Ovary (tissue), 7 donors: ENCODE measurements at regions not wholly inside any gene's neighbourhood (a gene's known extent, or its start where the extent isn't known, plus 50 kb on each side); places are given as distances from the start of the nearest gene placed in this dataset.

Experiments
- DNase-seq, 5 donors: peaks; one replicate each; pipeline ENCODE4 v3.0.0-alpha.2; 2019 to 2020
- H3K27ac ChIP-seq, 2 donors: fragments of 200-600 bp; one replicate each; pipeline versions ENCODE4 v1.5.1 to v1.8.0; 2019 to 2022
- H3K27me3 ChIP-seq: fragments of 200-600 bp; one replicate; pipeline ENCODE4 v1.8.0; 2022
- H3K36me3 ChIP-seq: fragments of 200-600 bp; sonication (generic); one replicate; pipeline ENCODE4 v1.5.1; 2019
- H3K4me1 ChIP-seq: one replicate; pipeline ENCODE4 v1.8.1; 2013; ENCODE audit warnings: mild to moderate bottlenecking, moderate library complexity; ENCODE audit not compliant: insufficient read depth
- H3K4me3 ChIP-seq: fragments of 200-600 bp; sonication (generic); one replicate; pipeline ENCODE4 v1.5.1; 2017
- H3K9me3 ChIP-seq, 2 donors: fragments of 200-600 bp in 1 of 2; sonication (generic) in 1 of 2; one replicate each; pipeline versions ENCODE4 v1.5.1 to v1.8.1; 2013 to 2019; ENCODE audit warnings: mild to moderate bottlenecking in 1 of 2, moderate library complexity in 1 of 2
- EP300 ChIP-seq: sonication (generic); formaldehyde crosslinking; IDR thresholded peaks from one replicate; pipeline ENCODE4 v1.6.1; 2017; ENCODE audit warnings: antibody characterized with exemption
- POLR2A ChIP-seq: fragments of 450-650 bp; IDR thresholded peaks from one replicate; pipeline ENCODE4 v1.6.1; 2017; ENCODE audit warnings: antibody characterized with exemption, mild to moderate bottlenecking, moderate library complexity
- WGBS, 3 donors: extraction: QIAGEN DNeasy Blood & Tissue Kit in 1 of 3; methylation state at CpG; one replicate each; pipeline versions ENCODE4 v1.1.5 to v1.1.7; 2013 to 2017; 5-methylcytosine and 5-hydroxymethylcytosine counted together
- intact Hi-C, 4 donors: fragments of 100-400 bp; cut with DNase I; formaldehyde crosslinking; loops; one replicate each; pipeline versions ENCODE4 v1.11.0 to v1.15.1; 2022 to 2023
- TF ChIP-seq, protein P1 (sequence below), 3 donors: fragments of 450-650 bp in 2 of 3; fragments of 200-600 bp in 1 of 3; IDR thresholded peaks; one replicate each; pipeline versions ENCODE4 v1.5.1 to v1.8.0; 2016 to 2022; ENCODE audit warnings: antibody characterized with exemption in 3 of 3, mild to moderate bottlenecking in 1 of 3
- donor health status: DM: no; HTN: no; CAD: no; lungs with moderate emphysema.
- donor health status: DM: no; HTN: no; CAD: no.
- donor health status: Bipolar disorder and iron deficiency.
- donor health status: DM: no; HTN: no; CAD: no.
- donor health status: DM: yes; HTN: yes; CAD: no.

DNA sequence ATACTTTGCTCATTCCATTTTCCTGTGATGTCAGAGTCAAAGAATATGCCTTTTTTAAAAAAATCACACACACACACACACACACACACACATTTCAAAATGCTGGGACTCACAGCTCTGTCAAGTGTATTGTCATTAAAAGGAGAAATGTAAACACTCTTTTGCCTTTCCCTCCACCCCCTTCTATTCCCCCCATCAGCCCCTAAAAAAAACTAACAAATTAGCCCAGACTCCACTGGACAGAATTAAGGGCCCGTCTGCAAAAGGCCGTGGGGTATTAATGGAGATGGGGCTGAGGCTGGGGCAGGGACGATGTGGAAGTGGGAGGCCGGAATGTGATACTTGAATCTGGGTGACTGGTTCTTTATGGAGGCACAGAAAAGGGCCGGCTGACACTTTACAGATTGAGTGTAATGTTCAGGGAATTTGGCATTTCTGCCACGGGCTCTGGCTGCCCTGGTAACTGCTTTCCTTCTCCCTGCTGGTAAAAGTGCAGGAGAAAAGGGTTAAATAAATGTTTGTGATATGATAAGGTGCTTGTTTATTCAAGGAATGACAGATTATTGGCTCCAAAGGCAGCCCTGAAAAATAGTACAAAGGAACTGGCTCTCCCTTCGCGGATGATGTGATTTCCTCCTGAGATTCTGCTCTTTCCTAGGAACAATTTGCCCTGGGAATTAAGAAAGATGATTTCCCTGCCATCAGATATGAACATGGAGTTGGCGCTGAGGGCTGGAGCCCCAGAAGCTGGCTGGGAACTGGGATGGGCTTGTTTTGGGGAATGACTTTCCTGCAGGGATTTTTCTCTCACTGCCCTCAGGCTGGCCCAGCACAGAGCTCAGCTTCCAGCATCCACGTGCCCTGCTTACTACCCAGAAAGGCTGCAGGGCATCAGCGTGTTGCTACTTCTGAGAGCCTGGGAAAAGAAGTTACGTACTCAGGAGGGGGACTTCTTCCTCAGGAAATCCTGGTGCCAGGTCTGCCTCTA is 52.8 kb upstream of the CTAGE1 start:
- DNase-seq = no peak
- no peaks in the 10 kb centered on the region for H3K36me3 ChIP-seq
- peak overlapping the region; percentile 16 to 57 for H3K27ac ChIP-seq
- no peaks in the 10 kb centered on the region for H3K9me3 ChIP-seq
- TF ChIP-seq, protein P1, sequence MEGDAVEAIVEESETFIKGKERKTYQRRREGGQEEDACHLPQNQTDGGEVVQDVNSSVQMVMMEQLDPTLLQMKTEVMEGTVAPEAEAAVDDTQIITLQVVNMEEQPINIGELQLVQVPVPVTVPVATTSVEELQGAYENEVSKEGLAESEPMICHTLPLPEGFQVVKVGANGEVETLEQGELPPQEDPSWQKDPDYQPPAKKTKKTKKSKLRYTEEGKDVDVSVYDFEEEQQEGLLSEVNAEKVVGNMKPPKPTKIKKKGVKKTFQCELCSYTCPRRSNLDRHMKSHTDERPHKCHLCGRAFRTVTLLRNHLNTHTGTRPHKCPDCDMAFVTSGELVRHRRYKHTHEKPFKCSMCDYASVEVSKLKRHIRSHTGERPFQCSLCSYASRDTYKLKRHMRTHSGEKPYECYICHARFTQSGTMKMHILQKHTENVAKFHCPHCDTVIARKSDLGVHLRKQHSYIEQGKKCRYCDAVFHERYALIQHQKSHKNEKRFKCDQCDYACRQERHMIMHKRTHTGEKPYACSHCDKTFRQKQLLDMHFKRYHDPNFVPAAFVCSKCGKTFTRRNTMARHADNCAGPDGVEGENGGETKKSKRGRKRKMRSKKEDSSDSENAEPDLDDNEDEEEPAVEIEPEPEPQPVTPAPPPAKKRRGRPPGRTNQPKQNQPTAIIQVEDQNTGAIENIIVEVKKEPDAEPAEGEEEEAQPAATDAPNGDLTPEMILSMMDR (IDR thresholded peaks at IDR 0.05) = no peak
- intact Hi-C loops = no loop called here
- no peaks in the 10 kb centered on the region for H3K27me3 ChIP-seq
- 18 to 21% (median 19%) methylated on average over 12 of the region's 12 CpGs for WGBS, 3 donors
- peaks cover 34% of the 10 kb centered on the region for H3K4me1 ChIP-seq
- no peak overlapping the region for H3K4me3 ChIP-seq

DNA sequence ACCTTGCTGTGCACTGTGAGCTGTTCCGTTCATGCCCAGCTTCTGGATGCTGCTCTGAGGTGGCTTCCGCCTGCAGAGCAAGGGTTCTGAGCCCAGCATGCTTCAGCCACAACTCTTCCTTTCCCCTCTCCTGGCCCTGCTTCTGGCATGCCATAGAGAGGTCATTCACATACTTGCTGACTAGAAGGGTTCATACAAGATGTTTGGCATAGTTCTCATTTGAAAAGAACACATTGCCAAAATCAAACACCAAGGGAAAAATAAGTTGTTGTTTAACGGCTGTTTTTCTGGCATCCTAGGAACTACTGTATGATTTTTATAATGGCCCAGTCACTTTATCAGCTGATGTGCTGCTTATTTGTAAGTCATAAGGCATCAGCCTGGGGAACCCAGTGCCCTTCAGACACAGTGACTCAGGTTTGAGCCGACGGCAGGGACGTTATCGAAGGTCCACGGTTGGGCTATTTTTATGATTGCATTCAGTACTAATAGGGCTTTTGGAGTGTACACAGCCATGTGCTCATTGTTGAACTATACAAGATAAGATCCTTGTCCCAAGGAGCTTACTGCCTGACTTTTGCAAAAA is 53.9 kb upstream of the CTAGE1 start:
- H3K4me1 ChIP-seq = peaks cover 29% of the 10 kb centered on the region
- H3K4me3 ChIP-seq = no peak overlapping the region
- no peaks in the 10 kb centered on the region for H3K36me3 ChIP-seq
- intact Hi-C loops = no loop called here
- no peaks in the 10 kb centered on the region for H3K9me3 ChIP-seq
- DNase-seq = peak in 2 of 5 donors; percentile 25 to 36
- no peaks in the 10 kb centered on the region for H3K27me3 ChIP-seq
- peak overlapping the region in 1 of 2 donors; percentile 3 for H3K27ac ChIP-seq
- 15 to 22% (median 15%) methylated on average over 8 of the region's 8 CpGs for WGBS, 3 donors
- TF ChIP-seq EP300 (no peak), POLR2A (no peak)
- TF ChIP-seq, protein P1 (IDR thresholded peaks at IDR 0.05) = no peak

- Histone ChIP-seq H3K9me3 (no peaks in the 10 kb centered on the region), H3K36me3 (no peaks in the 10 kb centered on the region), H3K27ac (no peak overlapping the region), H3K27me3 (no peaks in the 10 kb centered on the region), H3K4me3 (no peak overlapping the region), H3K4me1 (peaks cover 22% of the 10 kb centered on the region)
- 68 to 82% (median 71%) methylated on average over 3 of the region's 3 CpGs for WGBS, 3 donors
- no peak for TF ChIP-seq EP300
- TF ChIP-seq, protein P1 (IDR thresholded peaks at IDR 0.05) = no peak
- intact Hi-C loops = no loop called here
- no peak for DNase-seq
These were observed 55.7 kb upstream of the CTAGE1 start for GRCh38 chr18:22473366-22473765.

DNA sequence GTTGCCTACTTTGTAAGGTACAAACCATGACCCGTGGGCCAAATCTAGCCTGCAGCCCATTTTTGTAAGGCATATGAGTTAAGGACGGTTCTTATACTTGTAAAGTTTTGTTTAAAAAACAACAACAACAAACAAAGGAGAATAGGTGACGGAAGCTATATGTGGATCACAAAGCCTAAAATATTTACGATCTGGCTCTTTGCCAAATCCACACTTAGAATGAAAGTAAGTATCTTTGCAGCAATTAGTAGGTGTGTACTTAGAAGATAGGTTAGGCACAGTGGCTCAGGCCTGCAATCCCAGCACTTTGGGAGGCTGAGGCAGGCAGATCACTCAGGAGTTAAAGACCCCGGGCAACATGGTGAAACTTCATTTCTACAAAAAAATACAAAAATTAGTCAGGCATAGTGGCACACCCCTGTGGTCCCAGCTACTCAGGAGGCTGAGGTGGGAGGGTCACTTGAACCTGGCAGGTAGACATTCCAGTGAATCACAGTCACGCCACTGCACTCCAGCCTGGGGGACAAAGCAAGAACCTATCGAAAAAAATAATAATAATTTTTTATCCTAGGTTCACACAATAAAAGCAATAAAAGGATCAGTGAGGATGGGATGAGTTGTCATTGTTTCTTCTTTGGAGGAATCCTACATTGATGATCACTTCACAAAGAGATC is 57.8 kb upstream of the CTAGE1 start:
- no peaks in the 10 kb centered on the region for H3K9me3 ChIP-seq
- WGBS, 3 donors = 87 to 89% (median 87%) methylated on average over 7 of the region's 7 CpGs
- no peak for DNase-seq
- intact Hi-C loops = no loop called here
- TF ChIP-seq, protein P1 (IDR thresholded peaks at IDR 0.05) = no peak
- TF ChIP-seq EP300 (no peak), POLR2A (no peak)
- no peak overlapping the region for H3K27ac ChIP-seq
- H3K27me3 ChIP-seq = no peaks in the 10 kb centered on the region
- H3K4me1 ChIP-seq = peaks cover 13% of the 10 kb centered on the region
- no peaks in the 10 kb centered on the region for H3K36me3 ChIP-seq
- H3K4me3 ChIP-seq = no peak overlapping the region
